ENCODE measurements at regions not wholly inside any gene's neighbourhood (a gene's known extent, or its start where the extent isn't known, plus 50 kb on each side); places are given as distances from the start of the nearest gene placed in this dataset.
"Not testable (repeated sequence)": the region's sequence is repeated elsewhere in the genome, so short reads cannot be mapped to it uniquely, and the experiment has no call there.

- no peak for DNase-seq
Measured at GRCh38 chr6:170011204-170012036, 260.0 kb downstream of the ERMARD start.

- DNase-seq = no peak
Measured at GRCh38 chr6:170010665-170011203, 259.3 kb downstream of the ERMARD start.

GRCh38 chr6:170008294-170008785 lies 256.9 kb downstream of the ERMARD start:
- no peak for DNase-seq

GRCh38 chr6:170007468-170008293 lies 256.3 kb downstream of the ERMARD start:
- no peak for DNase-seq

- no peak for DNase-seq
Measured at GRCh38 chr6:170006900-170007467, 255.6 kb downstream of the ERMARD start.

GRCh38 chr6:170006071-170006899 lies 254.9 kb downstream of the ERMARD start:
- DNase-seq = no peak

- no peak for DNase-seq
Measured at GRCh38 chr6:170005665-170006064, 254.2 kb downstream of the ERMARD start.

- no peak for DNase-seq
Measured at GRCh38 chr6:170004585-170005210, 253.3 kb downstream of the ERMARD start.

- no peak for DNase-seq
Measured at GRCh38 chr6:170003451-170004160, 252.2 kb downstream of the ERMARD start.

- DNase-seq = no peak
Measured at GRCh38 chr6:170003027-170003426, 251.6 kb downstream of the ERMARD start.

- not testable (repeated sequence) for DNase-seq
Measured at GRCh38 chr6:170001782-170002181, 250.4 kb downstream of the ERMARD start.

GRCh38 chr6:170000071-170000843 lies 248.8 kb downstream of the ERMARD start:
- no peak for DNase-seq

- DNase-seq = no peak
Measured at GRCh38 chr6:169999367-169999766, 247.9 kb downstream of the ERMARD start.

GRCh38 chr6:169998457-169998856 lies 247.0 kb downstream of the ERMARD start:
- DNase-seq = no peak

GRCh38 chr6:169997930-169998218 lies 246.5 kb downstream of the ERMARD start:
- DNase-seq = no peak

GRCh38 chr6:169997187-169997929 lies 245.9 kb downstream of the ERMARD start:
- no peak for DNase-seq

GRCh38 chr6:169996378-169997051 lies 245.1 kb downstream of the ERMARD start:
- no peak for DNase-seq

GRCh38 chr6:169994739-169995138 lies 243.3 kb downstream of the ERMARD start:
- no peak for DNase-seq
